A673 (cell line): ENCODE measurements at regions not wholly inside any gene's neighbourhood (a gene's known extent, or its start where the extent isn't known, plus 50 kb on each side); places are given as distances from the start of the nearest gene placed in this dataset.

Experiments used
- BruUV-seq: library from RNA; stranded (reverse); fragments of 400-500 nt; replicated peaks from 2 replicates; lab custom pipeline; 2021; lab: Mats Ljungman, UMichigan
- CTCF ChIA-PET: fragments of 300-600 bp; sonication (Branson Sonifier 250); formaldehyde crosslinking; loops from one replicate; lab custom pipeline; 2022; ENCODE audit warnings: antibody characterized with exemption; lab: Charles Lee
- POLR2A ChIA-PET: fragments of 300-600 bp; sonication (Branson Sonifier 250); formaldehyde crosslinking; loops from one replicate; lab custom pipeline; 2022; ENCODE audit warnings: antibody characterized with exemption; ENCODE audit not compliant: low non-redundant PET; lab: Charles Lee
- DNase-seq: peaks from one replicate; pipeline ENCODE4 v3.0.0-alpha.2; 2015; ENCODE audit warnings: low spot score
- H3K27ac ChIP-seq: fragments of 200-600 bp; sonication (generic); 2 replicates; pipeline ENCODE4 v1.5.1; 2016; ENCODE audit warnings: mixed run types, low read depth, mild to moderate bottlenecking, mixed read lengths, antibody characterized with exemption, low read length; ENCODE audit not compliant: poor library complexity, severe bottlenecking
- H3K27me3 ChIP-seq: fragments of 200-600 bp; sonication (generic); replicated peaks from 2 replicates; pipeline ENCODE4 v1.6.1; 2017; ENCODE audit warnings: mixed run types, low read depth, mild to moderate bottlenecking, mixed read lengths, antibody characterized with exemption, low read length; ENCODE audit not compliant: insufficient read depth, poor library complexity
- H3K36me3 ChIP-seq: fragments of 200-600 bp; sonication (generic); 2 replicates; pipeline ENCODE4 v1.6.1; 2016; ENCODE audit warnings: mixed run types, mild to moderate bottlenecking, mixed read lengths, antibody characterized with exemption, low read length; ENCODE audit not compliant: insufficient read depth, poor library complexity, severe bottlenecking
- H3K4me1 ChIP-seq: fragments of 200-600 bp; sonication (generic); 2 replicates; pipeline ENCODE4 v1.6.1; 2017; ENCODE audit warnings: mixed run types, mild to moderate bottlenecking, mixed read lengths, antibody characterized with exemption, low read length; ENCODE audit not compliant: insufficient read depth, poor library complexity, severe bottlenecking
- H3K4me3 ChIP-seq: fragments of 200-600 bp; sonication (generic); 2 replicates; pipeline ENCODE4 v1.5.1; 2016; ENCODE audit warnings: low read depth, mixed run types, mild to moderate bottlenecking, mixed read lengths, low read length; ENCODE audit not compliant: poor library complexity, severe bottlenecking
- H3K9me3 ChIP-seq: fragments of 200-600 bp; sonication (generic); 2 replicates; pipeline ENCODE4 v1.6.1; 2016; ENCODE audit warnings: mixed run types, low read depth, mild to moderate bottlenecking, mixed read lengths, antibody characterized with exemption, low read length; ENCODE audit not compliant: poor library complexity, severe bottlenecking
- CTCF ChIP-seq: fragments of 300-800, 200-600 bp; sonication (generic); conservative IDR thresholded peaks from 2 replicates; pipeline ENCODE4 v1.5.1; 2017; ENCODE audit warnings: low read depth, mild to moderate bottlenecking, antibody characterized with exemption, low read length, moderate library complexity, mixed read lengths
- EZH2 ChIP-seq: fragments of 200-600 bp; sonication (generic); IDR thresholded peaks from 2 replicates; pipeline ENCODE4 v1.6.1; 2017; ENCODE audit warnings: borderline replicate concordance, low read depth, mild to moderate bottlenecking, mixed read lengths, antibody characterized with exemption, low read length; ENCODE audit not compliant: poor library complexity, severe bottlenecking
- intact Hi-C: fragments of 100-400 bp; cut with micrococcal nuclease; formaldehyde crosslinking; loops from one replicate; pipeline ENCODE4 v1.10.0; 2022; ENCODE audit not compliant: unreplicated experiment

GRCh38 chr2:156019341-156019740 lies 313.2 kb downstream of the NR4A2 start:
- ChIA-PET CTCF (no interaction called here), POLR2A (no interaction called here)
- Histone ChIP-seq H3K27me3 (no peaks in the 10 kb centered on the region), H3K4me1 (no peaks in the 10 kb centered on the region), H3K4me3 (no peak overlapping the region), H3K36me3 (no peaks in the 10 kb centered on the region), H3K9me3 (no peaks in the 10 kb centered on the region), H3K27ac (no peak overlapping the region)
- TF ChIP-seq EZH2: no peak
- no peak for TF ChIP-seq CTCF
- intact Hi-C loops: no loop called here
- no peak for DNase-seq
- BruUV-seq: no TSS peak

- no peak overlapping the region for H3K27ac ChIP-seq
- ChIA-PET POLR2A (no interaction called here), CTCF (no interaction called here)
- no peak overlapping the region for H3K4me3 ChIP-seq
- H3K9me3 ChIP-seq: no peaks in the 10 kb centered on the region
- BruUV-seq: no TSS peak
- TF ChIP-seq EZH2: no peak
- no peak for TF ChIP-seq CTCF
- no peak for DNase-seq
- H3K27me3 ChIP-seq: no peaks in the 10 kb centered on the region
- H3K4me1 ChIP-seq: no peaks in the 10 kb centered on the region
- intact Hi-C loops: no loop called here
- no peaks in the 10 kb centered on the region for H3K36me3 ChIP-seq
These were observed 315.1 kb downstream of the NR4A2 start for GRCh38 chr2:156017341-156017885.

GRCh38 chr2:156009293-156009692 lies 323.2 kb downstream of the NR4A2 start:
- H3K4me3 ChIP-seq: no peak overlapping the region
- H3K9me3 ChIP-seq: no peaks in the 10 kb centered on the region
- TF ChIP-seq CTCF: no peak
- no peak for TF ChIP-seq EZH2
- no peak for DNase-seq
- no peaks in the 10 kb centered on the region for H3K36me3 ChIP-seq
- no peaks in the 10 kb centered on the region for H3K27me3 ChIP-seq
- no peak overlapping the region for H3K27ac ChIP-seq
- BruUV-seq: no TSS peak
- CTCF ChIA-PET: no interaction called here
- POLR2A ChIA-PET: no interaction called here
- no peaks in the 10 kb centered on the region for H3K4me1 ChIP-seq
- intact Hi-C loops: no loop called here
